H1 (cell line): ENCODE measurements at regions not wholly inside any gene's neighbourhood (a gene's known extent, or its start where the extent isn't known, plus 50 kb on each side); places are given as distances from the start of the nearest gene placed in this dataset.

ENCODE experiments used
- ATF3 ChIP-seq: IDR thresholded peaks from 2 replicates; pipeline ENCODE4 v1.6.1; 2011; ENCODE audit warnings: low read depth, mild to moderate bottlenecking, low read length; ENCODE audit not compliant: insufficient read depth
- CREB1 ChIP-seq: IDR thresholded peaks from 2 replicates; pipeline ENCODE4 v1.6.1; 2012; ENCODE audit warnings: inconsistent platforms
- CTCF ChIP-seq, 3 experiments: IDR thresholded peaks; 1 replicate in 2 of 3; 2 replicates in 1 of 3; pipeline versions ENCODE4 v1.5.1 to v1.6.1; 2011; ENCODE audit warnings: low read length in 3 of 3, mild to moderate bottlenecking in 3 of 3, inconsistent platforms in 2 of 3, low read depth in 1 of 3, moderate library complexity in 1 of 3; ENCODE audit not compliant: insufficient read depth in 1 of 3; ENCODE audit errors: control extremely low read depth in 1 of 3
- EP300 ChIP-seq, 2 experiments: IDR thresholded peaks; 1 replicate in 1 of 2; 2 replicates in 1 of 2; pipeline ENCODE4 v1.6.1; 2011 to 2012; ENCODE audit warnings: low read depth in 2 of 2, low read length in 2 of 2, mild to moderate bottlenecking in 2 of 2, borderline replicate concordance in 1 of 2, inconsistent platforms in 1 of 2, moderate library complexity in 1 of 2
- JUN ChIP-seq: IDR thresholded peaks from 2 replicates; pipeline ENCODE4 v1.6.1; 2011; ENCODE audit warnings: low read depth, mild to moderate bottlenecking, improper control_type of control experiment, low read length
- POLR2A ChIP-seq, 2 experiments: IDR thresholded peaks; 1 replicate in 1 of 2; 2 replicates in 1 of 2; pipeline ENCODE4 v1.6.1; 2011; ENCODE audit warnings: low read depth in 2 of 2, low read length in 2 of 2, mild to moderate bottlenecking in 2 of 2; ENCODE audit errors: control extremely low read depth in 1 of 2
- RFX5 ChIP-seq: IDR thresholded peaks from 2 replicates; pipeline ENCODE4 v1.6.1; 2011; ENCODE audit warnings: low read depth, low read length, improper control_type of control experiment, borderline replicate concordance
- SIX5 ChIP-seq: IDR thresholded peaks from 2 replicates; pipeline ENCODE4 v1.6.1; 2011; ENCODE audit warnings: mild to moderate bottlenecking, low read depth, low read length
- SP1 ChIP-seq: IDR thresholded peaks from 2 replicates; pipeline ENCODE4 v1.6.1; 2011; ENCODE audit warnings: low read depth, low read length
- TAF1 ChIP-seq: IDR thresholded peaks from 2 replicates; pipeline ENCODE4 v1.6.1; 2011; ENCODE audit warnings: mild to moderate bottlenecking, low read depth, low read length

GRCh38 chr12:77124767-77125166 is 59.4 kb upstream of the E2F7 start:
- TF ChIP-seq SP1 = no peak
- TF ChIP-seq CTCF (IDR thresholded peaks at IDR 0.05; ENCODE audit: control extremely low read depth in 1 of 3, insufficient read depth in 1 of 3, low read depth in 1 of 3, low read length in 3 of 3) = no peak
- no peak for TF ChIP-seq CREB1
- TF ChIP-seq RFX5 = no peak
- TF ChIP-seq ATF3 = no peak
- no peak for TF ChIP-seq EP300 (IDR thresholded peaks at IDR 0.05; ENCODE audit: borderline replicate concordance in 1 of 2, low read depth in 2 of 2, low read length in 2 of 2)
- TF ChIP-seq POLR2A (IDR thresholded peaks at IDR 0.05; ENCODE audit: control extremely low read depth in 1 of 2, low read depth in 2 of 2, low read length in 2 of 2) = no peak
- TF ChIP-seq SIX5 = no peak
- TF ChIP-seq JUN = no peak
- no peak for TF ChIP-seq TAF1
